H1 (cell line): ENCODE measurements at regions not wholly inside any gene's neighbourhood (a gene's known extent, or its start where the extent isn't known, plus 50 kb on each side); places are given as distances from the start of the nearest gene placed in this dataset.

Source experiments
- CTCF ChIA-PET: fragments of 300-600 bp; sonication (Branson Sonifier 250); formaldehyde crosslinking; loops from one replicate; lab custom pipeline; 2021; ENCODE audit not compliant: partially characterized antibody; lab: Charles Lee
- POLR2A ChIA-PET: fragments of 300-600 bp; sonication (Branson Sonifier 250); formaldehyde crosslinking; loops from one replicate; lab custom pipeline; 2021; ENCODE audit warnings: inconsistent platforms; ENCODE audit not compliant: partially characterized antibody; lab: Charles Lee
- DNase-seq, 2 experiments: peaks; one replicate each; pipeline versions ENCODE4 v3.0.0 to v3.0.0-alpha.2; 2010 to 2022; ENCODE audit warnings: low spot score in 2 of 2, low read depth in 1 of 2, mixed read lengths in 1 of 2
- FAIRE-seq: peaks from 2 replicates; lab custom pipeline; 2011; peaks lifted over from hg19 to GRCh38; lab: Jason Lieb, UNC
- H2AFZ ChIP-seq: 2 replicates; pipeline ENCODE4 v1.8.1; 2012; ENCODE audit warnings: low read length, inconsistent platforms
- H2AK5ac ChIP-seq: 2 replicates; pipeline ENCODE4 v1.6.1; 2013; ENCODE audit warnings: low read depth, low read length
- H2BK120ac ChIP-seq: replicated peaks from 2 replicates; pipeline ENCODE3; 2013; ENCODE audit warnings: low read depth, low read length, inconsistent platforms
- H2BK12ac ChIP-seq: 2 replicates; pipeline ENCODE4 v1.6.1; 2013; ENCODE audit warnings: low read depth, low read length
- H2BK15ac ChIP-seq: 2 replicates; pipeline ENCODE4 v1.6.1; 2013; ENCODE audit warnings: low read length
- H2BK20ac ChIP-seq: 2 replicates; pipeline ENCODE4 v1.6.1; 2013; ENCODE audit warnings: low read length
- H2BK5ac ChIP-seq: 2 replicates; pipeline ENCODE4 v1.6.1; 2013; ENCODE audit warnings: low read depth, low read length
- H3K14ac ChIP-seq: 2 replicates; pipeline ENCODE4 v1.6.1; 2013; ENCODE audit warnings: inconsistent platforms; ENCODE audit not compliant: insufficient read length
- H3K18ac ChIP-seq: 2 replicates; pipeline ENCODE4 v1.6.1; 2013; ENCODE audit warnings: low read length; ENCODE audit errors: extremely low read depth
- H3K23ac ChIP-seq: 2 replicates; pipeline ENCODE4 v1.6.1; 2013; ENCODE audit warnings: inconsistent platforms; ENCODE audit not compliant: insufficient read length
- H3K23me2 ChIP-seq: 2 replicates; pipeline ENCODE4 v1.6.1; 2013; ENCODE audit warnings: low read depth, low read length
- H3K27ac ChIP-seq: 2 replicates; pipeline ENCODE4 v1.6.1; 2011; ENCODE audit warnings: low read depth, low read length, inconsistent platforms
- H3K27me3 ChIP-seq, 4 experiments: replicated peaks in 1 of 4; 1 replicate in 1 of 4; 2 replicates in 3 of 4; pipeline versions ENCODE4 v1.6.1 to v1.8.1; 2011 to 2013; ENCODE audit warnings: low read length in 3 of 4, mild to moderate bottlenecking in 3 of 4, inconsistent platforms in 2 of 4, mixed read lengths in 2 of 4, moderate library complexity in 1 of 4; ENCODE audit not compliant: control insufficient read depth in 3 of 4, insufficient read depth in 3 of 4; ENCODE audit errors: extremely low read depth in 1 of 4
- H3K36me3 ChIP-seq, 4 experiments: 2 replicates each; pipeline versions ENCODE4 v1.6.1 to v1.8.1; 2011 to 2013; ENCODE audit warnings: mild to moderate bottlenecking in 4 of 4, low read length in 3 of 4, moderate library complexity in 2 of 4, control low read depth in 1 of 4, inconsistent platforms in 1 of 4; ENCODE audit not compliant: insufficient read depth in 4 of 4, control insufficient read depth in 2 of 4
- H3K4ac ChIP-seq: replicated peaks from 2 replicates; pipeline ENCODE3; 2013; ENCODE audit warnings: low read length, low read depth, mixed read lengths, inconsistent platforms; ENCODE audit not compliant: insufficient read length
- H3K4me1 ChIP-seq, 4 experiments: replicated peaks in 1 of 4; 1 replicate in 1 of 4; 2 replicates in 3 of 4; pipeline versions ENCODE4 v1.6.1 to v1.8.1; 2011 to 2013; ENCODE audit warnings: low read length in 3 of 4, inconsistent platforms in 2 of 4, mixed read lengths in 1 of 4; ENCODE audit not compliant: insufficient read depth in 4 of 4, control insufficient read depth in 3 of 4
- H3K4me2 ChIP-seq, 2 experiments: 2 replicates each; pipeline versions ENCODE4 v1.6.1 to v1.8.1; 2011 to 2013; ENCODE audit warnings: low read depth in 2 of 2, low read length in 2 of 2, control low read depth in 1 of 2, inconsistent platforms in 1 of 2, mild to moderate bottlenecking in 1 of 2; ENCODE audit not compliant: insufficient read depth in 1 of 2
- H3K4me3 ChIP-seq, 4 experiments: fragments of 200-600, 300-600 bp in 1 of 4; sonication (generic), shearing (Covaris generic), sonication (Bioruptor Twin) in 1 of 4; 2 replicates each; pipeline versions ENCODE4 v1.5.1 to v1.8.1; 2011 to 2016; ENCODE audit warnings: low read length in 4 of 4, low read depth in 3 of 4, control low read depth in 2 of 4, inconsistent platforms in 2 of 4, mild to moderate bottlenecking in 2 of 4, mixed read lengths in 1 of 4, moderate library complexity in 1 of 4; ENCODE audit not compliant: insufficient read depth in 2 of 4; ENCODE audit errors: extremely low read depth in 1 of 4
- H3K56ac ChIP-seq: replicated peaks from 2 replicates; pipeline ENCODE3; 2013; ENCODE audit warnings: low read depth, mild to moderate bottlenecking, mixed read lengths, low read length, inconsistent platforms; ENCODE audit not compliant: insufficient read length
- H3K79me1 ChIP-seq: 2 replicates; pipeline ENCODE4 v1.6.1; 2013; ENCODE audit warnings: low read depth, low read length, control low read depth
- H3K79me2 ChIP-seq, 2 experiments: 2 replicates each; pipeline versions ENCODE4 v1.6.1 to v1.8.1; 2012 to 2013; ENCODE audit warnings: low read length in 2 of 2, mild to moderate bottlenecking in 2 of 2, inconsistent platforms in 1 of 2; ENCODE audit not compliant: insufficient read depth in 2 of 2, control insufficient read depth in 1 of 2
- H3K9ac ChIP-seq, 4 experiments: replicated peaks in 1 of 4; 1 replicate in 1 of 4; 2 replicates in 3 of 4; pipeline versions ENCODE4 v1.6.1 to v1.8.1; 2011 to 2013; ENCODE audit warnings: low read depth in 3 of 4, low read length in 3 of 4, control low read depth in 2 of 4, mild to moderate bottlenecking in 2 of 4, moderate library complexity in 2 of 4, inconsistent platforms in 1 of 4; ENCODE audit errors: extremely low read depth in 1 of 4
- H3K9me3 ChIP-seq, 2 experiments: 2 replicates each; pipeline versions ENCODE4 v1.6.1 to v1.8.1; 2012 to 2013; ENCODE audit warnings: mild to moderate bottlenecking in 2 of 2, moderate library complexity in 2 of 2, control low read depth in 1 of 2, inconsistent platforms in 1 of 2, low read depth in 1 of 2, low read length in 1 of 2, mixed read lengths in 1 of 2; ENCODE audit not compliant: insufficient read depth in 2 of 2
- H4K20me1 ChIP-seq, 2 experiments: replicated peaks in 1 of 2; 2 replicates each; pipeline versions ENCODE3 to v1.8.1; 2011 to 2013; ENCODE audit warnings: inconsistent platforms in 2 of 2, low read length in 2 of 2, mild to moderate bottlenecking in 1 of 2; ENCODE audit not compliant: insufficient read depth in 2 of 2, control insufficient read depth in 1 of 2
- H4K5ac ChIP-seq: 2 replicates; pipeline ENCODE4 v1.6.1; 2013; ENCODE audit warnings: low read length, low read depth, mixed read lengths, inconsistent platforms; ENCODE audit not compliant: insufficient read length
- H4K8ac ChIP-seq: 2 replicates; pipeline ENCODE4 v1.8.0; 2013; ENCODE audit warnings: mild to moderate bottlenecking, moderate library complexity, low read length, inconsistent platforms; ENCODE audit not compliant: insufficient read depth; ENCODE audit errors: extremely low read depth
- H4K91ac ChIP-seq: replicated peaks from 2 replicates; pipeline ENCODE3; 2013; ENCODE audit warnings: low read length, mixed read lengths, inconsistent platforms; ENCODE audit not compliant: insufficient read length
- BRCA1 ChIP-seq: IDR thresholded peaks from 2 replicates; pipeline ENCODE4 v1.6.1; 2012; ENCODE audit warnings: low read depth, low read length, improper control_type of control experiment
- CEBPB ChIP-seq: IDR thresholded peaks from 2 replicates; pipeline ENCODE4 v1.6.1; 2012; ENCODE audit warnings: low read depth, low read length
- FOSL1 ChIP-seq: IDR thresholded peaks from 2 replicates; pipeline ENCODE4 v1.6.1; 2011; ENCODE audit warnings: mild to moderate bottlenecking, low read depth, low read length, moderate library complexity; ENCODE audit not compliant: insufficient read depth
- JUND ChIP-seq: IDR thresholded peaks from 2 replicates; pipeline ENCODE4 v1.6.1; 2011; ENCODE audit warnings: mild to moderate bottlenecking, improper control_type of control experiment, low read length
- KDM1A ChIP-seq: fragments of 200-600, 300-600 bp; sonication (generic); IDR thresholded peaks from 2 replicates; pipeline ENCODE4 v1.7.1; 2016; ENCODE audit warnings: mild to moderate bottlenecking, low read length, borderline replicate concordance
- KDM5A ChIP-seq: fragments of 200-600 bp; IDR thresholded peaks from 2 replicates; pipeline ENCODE4 v1.7.1; 2012; ENCODE audit warnings: mild to moderate bottlenecking, low read length, inconsistent platforms, mixed read lengths
- MAFK ChIP-seq: IDR thresholded peaks from 2 replicates; pipeline ENCODE4 v1.6.1; 2012; ENCODE audit warnings: low read depth, mild to moderate bottlenecking, improper control_type of control experiment, low read length
- POLR2A ChIP-seq, 2 experiments: IDR thresholded peaks; 1 replicate in 1 of 2; 2 replicates in 1 of 2; pipeline ENCODE4 v1.6.1; 2011; ENCODE audit warnings: low read depth in 2 of 2, low read length in 2 of 2, mild to moderate bottlenecking in 2 of 2; ENCODE audit errors: control extremely low read depth in 1 of 2
- RBBP5 ChIP-seq: IDR thresholded peaks from 2 replicates; pipeline ENCODE4 v1.7.1; 2012; ENCODE audit warnings: low read depth, mild to moderate bottlenecking, inconsistent platforms, low read length, moderate library complexity, borderline replicate concordance
- WGBS, 2 experiments: shearing (Covaris generic) in 1 of 2; methylation state at CpG; one replicate each; pipeline versions ENCODE4 v1.1.6 to v1.1.7; 2013 to 2015; ENCODE audit warnings: low lambda C conversion rate in 2 of 2, mixed read lengths in 2 of 2, inconsistent platforms in 1 of 2, low coverage in 1 of 2, missing lambda C conversion rate in 1 of 2; ENCODE audit not compliant: insufficient replicate concordance in 2 of 2, insufficient coverage in 1 of 2, insufficient read length in 1 of 2; ENCODE audit errors: extremely low coverage in 1 of 2, missing lambda C conversion rate in 1 of 2; 5-methylcytosine and 5-hydroxymethylcytosine counted together
- TF ChIP-seq, protein P1 (sequence below), 3 experiments: IDR thresholded peaks; 1 replicate in 2 of 3; 2 replicates in 1 of 3; pipeline versions ENCODE4 v1.5.1 to v1.6.1; 2011; ENCODE audit warnings: low read length in 3 of 3, mild to moderate bottlenecking in 3 of 3, inconsistent platforms in 2 of 3, low read depth in 1 of 3, moderate library complexity in 1 of 3; ENCODE audit not compliant: insufficient read depth in 1 of 3; ENCODE audit errors: control extremely low read depth in 1 of 3

DNA sequence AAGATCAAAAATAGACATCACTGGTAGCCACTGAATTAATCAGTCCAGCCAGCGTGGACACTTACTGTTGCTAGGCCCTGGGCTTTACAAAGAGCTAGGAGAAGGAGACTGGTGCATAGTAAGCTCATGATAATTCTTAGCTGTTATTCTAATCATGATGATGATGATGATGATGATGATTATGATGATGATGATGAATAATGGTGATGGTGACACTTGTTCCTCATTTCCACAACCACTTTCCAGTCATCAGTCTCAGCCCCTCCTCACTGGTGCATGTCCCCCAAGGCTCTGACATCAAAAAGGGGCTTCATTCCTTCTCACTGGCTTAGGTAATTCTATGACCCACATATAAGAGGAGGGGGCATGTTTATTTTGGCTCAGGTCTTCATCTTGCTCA, 701.0 kb downstream of the PTPRU start:
- Histone ChIP-seq H3K56ac (no peak overlapping the region), H3K9ac (no peak overlapping the region), H3K23me2 (no peaks in the 10 kb centered on the region; the same call in 1 of the 2 replicates), H3K4me2 (no peak overlapping the region), H2BK20ac (0 out of 2 replicates have a peak overlapping the region, but pooled peaks have one; percentile 56), H3K27me3 (no peaks in the 10 kb centered on the region; a peak in 1 of 7 replicates), H3K4ac (no peak overlapping the region), H2BK120ac (no peak overlapping the region), H2BK15ac (no peak overlapping the region), H3K4me3 (no peak overlapping the region), H4K8ac (no peak overlapping the region), H2AK5ac (no peak overlapping the region), H3K36me3 (no peaks in the 10 kb centered on the region), H3K23ac (no peak overlapping the region), H3K4me1 (peaks cover 0 to 3% (median 2%) of the 10 kb centered on the region in 4 experiments; a peak in 2 of 7 replicates), H2BK5ac (no peak overlapping the region), H2BK12ac (no peak overlapping the region), H4K91ac (no peak overlapping the region), H2AFZ (no peak overlapping the region), H3K9me3 (no peaks in the 10 kb centered on the region), H4K5ac (no peak overlapping the region), H3K18ac (no peak overlapping the region), H4K20me1 (no peaks in the 10 kb centered on the region), H3K27ac (no peak overlapping the region), H3K79me2 (no peaks in the 10 kb centered on the region), H3K79me1 (no peaks in the 10 kb centered on the region), H3K14ac (no peak overlapping the region)
- FAIRE-seq (no peak), DNase-seq (no peak)
- CTCF ChIA-PET = interaction anchor here (0.8 to 1.3 kb wide), 3 partner anchors 9 to 26 kb away, joined by 3 to 4 read pairs (median 3); no protein-coding TSS in a partner anchor
- WGBS, 2 experiments = 90% methylated on average over 1 of the region's 1 CpG; no CpG with 5 or more reads in 1 of the 2 experiments
- POLR2A ChIA-PET = interaction anchor here (0.8 to 1.2 kb wide), 2 partner anchors 9 to 13 kb away, joined by 3 read pairs; no protein-coding TSS in a partner anchor
- TF ChIP-seq MAFK = no peak
- TF ChIP-seq KDM5A = no peak
- TF ChIP-seq, protein P1, sequence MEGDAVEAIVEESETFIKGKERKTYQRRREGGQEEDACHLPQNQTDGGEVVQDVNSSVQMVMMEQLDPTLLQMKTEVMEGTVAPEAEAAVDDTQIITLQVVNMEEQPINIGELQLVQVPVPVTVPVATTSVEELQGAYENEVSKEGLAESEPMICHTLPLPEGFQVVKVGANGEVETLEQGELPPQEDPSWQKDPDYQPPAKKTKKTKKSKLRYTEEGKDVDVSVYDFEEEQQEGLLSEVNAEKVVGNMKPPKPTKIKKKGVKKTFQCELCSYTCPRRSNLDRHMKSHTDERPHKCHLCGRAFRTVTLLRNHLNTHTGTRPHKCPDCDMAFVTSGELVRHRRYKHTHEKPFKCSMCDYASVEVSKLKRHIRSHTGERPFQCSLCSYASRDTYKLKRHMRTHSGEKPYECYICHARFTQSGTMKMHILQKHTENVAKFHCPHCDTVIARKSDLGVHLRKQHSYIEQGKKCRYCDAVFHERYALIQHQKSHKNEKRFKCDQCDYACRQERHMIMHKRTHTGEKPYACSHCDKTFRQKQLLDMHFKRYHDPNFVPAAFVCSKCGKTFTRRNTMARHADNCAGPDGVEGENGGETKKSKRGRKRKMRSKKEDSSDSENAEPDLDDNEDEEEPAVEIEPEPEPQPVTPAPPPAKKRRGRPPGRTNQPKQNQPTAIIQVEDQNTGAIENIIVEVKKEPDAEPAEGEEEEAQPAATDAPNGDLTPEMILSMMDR (IDR thresholded peaks at IDR 0.05; ENCODE audit: control extremely low read depth in 1 of 3, insufficient read depth in 1 of 3, low read depth in 1 of 3, low read length in 3 of 3) = no peak
- TF ChIP-seq KDM1A = no peak
- no peak for TF ChIP-seq FOSL1
- no peak for TF ChIP-seq CEBPB
- no peak for TF ChIP-seq JUND
- no peak for TF ChIP-seq BRCA1
- no peak for TF ChIP-seq RBBP5
- TF ChIP-seq POLR2A (IDR thresholded peaks at IDR 0.05; ENCODE audit: control extremely low read depth in 1 of 2, low read depth in 2 of 2, low read length in 2 of 2) = no peak
